ENCODE measurements at regions not wholly inside any gene's neighbourhood (a gene's known extent, or its start where the extent isn't known, plus 50 kb on each side); places are given as distances from the start of the nearest gene placed in this dataset.

DNA sequence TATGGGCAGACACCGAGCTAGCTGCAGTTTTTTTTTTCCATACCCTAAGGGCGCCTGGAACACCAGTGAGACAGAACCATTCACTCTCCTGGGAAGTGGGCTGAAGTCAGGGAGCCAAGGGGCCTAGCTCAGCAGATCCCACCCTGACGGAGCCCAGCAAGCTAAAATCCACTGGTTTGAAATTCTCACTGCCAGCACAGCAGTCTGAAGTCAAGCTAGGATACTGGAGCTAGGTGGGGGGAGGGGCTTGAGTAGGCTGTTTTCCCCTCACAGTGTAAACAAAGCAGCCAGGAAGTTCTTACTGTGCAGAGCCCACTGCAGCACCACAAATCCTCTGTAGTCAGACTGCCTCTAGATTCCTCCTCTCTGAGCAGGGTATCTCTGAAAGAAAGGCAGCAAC is 151.7 kb upstream of the HCN1 start:
- TF ChIP-seq, protein P1, sequence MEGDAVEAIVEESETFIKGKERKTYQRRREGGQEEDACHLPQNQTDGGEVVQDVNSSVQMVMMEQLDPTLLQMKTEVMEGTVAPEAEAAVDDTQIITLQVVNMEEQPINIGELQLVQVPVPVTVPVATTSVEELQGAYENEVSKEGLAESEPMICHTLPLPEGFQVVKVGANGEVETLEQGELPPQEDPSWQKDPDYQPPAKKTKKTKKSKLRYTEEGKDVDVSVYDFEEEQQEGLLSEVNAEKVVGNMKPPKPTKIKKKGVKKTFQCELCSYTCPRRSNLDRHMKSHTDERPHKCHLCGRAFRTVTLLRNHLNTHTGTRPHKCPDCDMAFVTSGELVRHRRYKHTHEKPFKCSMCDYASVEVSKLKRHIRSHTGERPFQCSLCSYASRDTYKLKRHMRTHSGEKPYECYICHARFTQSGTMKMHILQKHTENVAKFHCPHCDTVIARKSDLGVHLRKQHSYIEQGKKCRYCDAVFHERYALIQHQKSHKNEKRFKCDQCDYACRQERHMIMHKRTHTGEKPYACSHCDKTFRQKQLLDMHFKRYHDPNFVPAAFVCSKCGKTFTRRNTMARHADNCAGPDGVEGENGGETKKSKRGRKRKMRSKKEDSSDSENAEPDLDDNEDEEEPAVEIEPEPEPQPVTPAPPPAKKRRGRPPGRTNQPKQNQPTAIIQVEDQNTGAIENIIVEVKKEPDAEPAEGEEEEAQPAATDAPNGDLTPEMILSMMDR (IDR thresholded peaks at IDR 0.05; ENCODE audit: insufficient read depth, low read depth, low read length) = no peak
- no peak for TF ChIP-seq EZH2 (IDR thresholded peaks at IDR 0.05; ENCODE audit: insufficient read depth, low read length)

Data from astrocyte (in vitro differentiated cells and primary cell).